HEK293T (cell line): ENCODE measurements at regions not wholly inside any gene's neighbourhood (a gene's known extent, or its start where the extent isn't known, plus 50 kb on each side); places are given as distances from the start of the nearest gene placed in this dataset.

Experiments
- ARNT ChIP-seq: fragments of 450-650 bp; IDR thresholded peaks from 2 replicates; pipeline ENCODE4 v1.6.1; 2017; ENCODE audit warnings: mild to moderate bottlenecking
- BHLHE40 ChIP-seq: fragments of 450-650 bp; IDR thresholded peaks from 2 replicates; pipeline ENCODE4 v1.6.1; 2016; ENCODE audit warnings: mild to moderate bottlenecking, moderate library complexity, borderline replicate concordance
- FOXA1 ChIP-seq: fragments of 450-650 bp; IDR thresholded peaks from 2 replicates; pipeline ENCODE4 v1.6.1; 2016; ENCODE audit warnings: mild to moderate bottlenecking
- LEF1 ChIP-seq: fragments of 450-650 bp; IDR thresholded peaks from 2 replicates; pipeline ENCODE4 v1.6.1; 2017; ENCODE audit warnings: mild to moderate bottlenecking, borderline replicate concordance
- NFRKB ChIP-seq: fragments of 450-650 bp; IDR thresholded peaks from 2 replicates; pipeline ENCODE4 v1.6.1; 2016; ENCODE audit warnings: mild to moderate bottlenecking, moderate library complexity
- PKNOX1 ChIP-seq: fragments of 450-650 bp; IDR thresholded peaks from 2 replicates; pipeline ENCODE4 v1.6.1; 2016
- SP1 ChIP-seq: fragments of 450-650 bp; IDR thresholded peaks from 2 replicates; pipeline ENCODE4 v1.6.1; 2017
- ZNF384 ChIP-seq: fragments of 450-650 bp; IDR thresholded peaks from 2 replicates; pipeline ENCODE4 v1.6.1; 2016

- TF ChIP-seq FOXA1 (no peak), NFRKB (no peak), ARNT (no peak), SP1 (no peak), ZNF384 (no peak), LEF1 (no peak), BHLHE40 (no peak), PKNOX1 (no peak)
Measured at GRCh38 chr2:147222506-147222905, 622.3 kb upstream of the ACVR2A start.
